HUES6 (cell line): ENCODE measurements at regions not wholly inside any gene's neighbourhood (a gene's known extent, or its start where the extent isn't known, plus 50 kb on each side); places are given as distances from the start of the nearest gene placed in this dataset.

ENCODE experiments used
- H3K27ac ChIP-seq: 2 replicates; pipeline ENCODE4 v1.7.0; 2013; ENCODE audit warnings: low read depth, mild to moderate bottlenecking, low read length, inconsistent platforms
- H3K27me3 ChIP-seq: 2 replicates; pipeline ENCODE4 v1.6.1; 2013; ENCODE audit warnings: low read length; ENCODE audit not compliant: control insufficient read depth, insufficient read depth
- H3K36me3 ChIP-seq: 2 replicates; pipeline ENCODE4 v1.6.1; 2013; ENCODE audit warnings: low read length; ENCODE audit not compliant: control insufficient read depth, insufficient read depth
- H3K4me1 ChIP-seq: 2 replicates; pipeline ENCODE4 v1.6.1; 2013; ENCODE audit warnings: low read length; ENCODE audit not compliant: control insufficient read depth, insufficient read depth
- H3K4me3 ChIP-seq: 2 replicates; pipeline ENCODE4 v1.5.1; 2013; ENCODE audit warnings: low read depth, low read length
- H3K9ac ChIP-seq: one replicate; pipeline ENCODE4 v1.6.1; 2013; ENCODE audit warnings: mild to moderate bottlenecking, low read length
- H3K9me3 ChIP-seq: 2 replicates; pipeline ENCODE4 v1.6.1; 2013; ENCODE audit warnings: low read depth, low read length; ENCODE audit not compliant: control insufficient read depth, insufficient read depth

DNA sequence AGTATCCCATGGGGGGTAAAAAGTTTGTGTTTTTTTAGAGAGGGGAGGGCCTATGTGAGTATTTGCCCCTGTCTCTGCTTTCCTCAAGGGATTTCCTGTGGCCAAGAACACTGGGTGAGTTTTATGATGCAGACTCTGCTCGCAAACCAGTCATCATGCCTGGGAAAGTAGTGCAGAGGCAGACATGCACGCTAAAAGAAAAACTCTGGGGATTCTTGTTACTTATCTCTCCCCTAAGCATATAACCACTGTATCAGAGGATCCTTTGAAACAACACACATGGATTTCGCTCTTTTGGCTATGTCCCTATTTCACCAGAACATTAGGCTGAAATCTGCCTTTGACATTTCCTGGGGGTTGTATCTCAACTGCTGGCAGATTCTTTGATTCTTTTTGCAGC is 1845.8 kb upstream of the SEL1L start:
- no peak overlapping the region for H3K27ac ChIP-seq
- H3K4me1 ChIP-seq = no peaks in the 10 kb centered on the region
- no peak overlapping the region for H3K4me3 ChIP-seq
- no peaks in the 10 kb centered on the region for H3K36me3 ChIP-seq
- no peak overlapping the region for H3K9ac ChIP-seq
- H3K9me3 ChIP-seq = no peaks in the 10 kb centered on the region
- no peaks in the 10 kb centered on the region for H3K27me3 ChIP-seq

DNA sequence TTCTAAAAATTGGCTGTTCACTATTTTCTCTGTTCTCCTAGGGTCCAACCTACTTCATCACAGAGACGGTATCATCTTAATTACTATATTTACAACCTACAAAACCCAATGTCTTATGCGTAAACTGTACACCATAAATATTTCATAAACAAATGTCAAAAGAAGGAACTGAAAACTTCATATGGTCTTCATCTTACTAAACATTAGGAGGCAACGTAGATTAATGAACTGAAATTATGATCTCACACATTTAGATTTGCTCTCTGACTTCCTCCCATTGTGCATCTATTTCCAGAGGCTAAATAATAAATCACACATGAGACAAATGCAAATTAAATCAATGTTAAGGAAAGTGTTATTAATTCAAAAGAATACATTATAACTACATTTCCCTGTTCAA is 1850.6 kb upstream of the SEL1L start:
- H3K9ac ChIP-seq = no peak overlapping the region
- H3K36me3 ChIP-seq = no peaks in the 10 kb centered on the region
- no peaks in the 10 kb centered on the region for H3K27me3 ChIP-seq
- H3K27ac ChIP-seq = no peak overlapping the region
- H3K9me3 ChIP-seq = no peaks in the 10 kb centered on the region
- H3K4me1 ChIP-seq = no peaks in the 10 kb centered on the region
- no peak overlapping the region for H3K4me3 ChIP-seq

DNA sequence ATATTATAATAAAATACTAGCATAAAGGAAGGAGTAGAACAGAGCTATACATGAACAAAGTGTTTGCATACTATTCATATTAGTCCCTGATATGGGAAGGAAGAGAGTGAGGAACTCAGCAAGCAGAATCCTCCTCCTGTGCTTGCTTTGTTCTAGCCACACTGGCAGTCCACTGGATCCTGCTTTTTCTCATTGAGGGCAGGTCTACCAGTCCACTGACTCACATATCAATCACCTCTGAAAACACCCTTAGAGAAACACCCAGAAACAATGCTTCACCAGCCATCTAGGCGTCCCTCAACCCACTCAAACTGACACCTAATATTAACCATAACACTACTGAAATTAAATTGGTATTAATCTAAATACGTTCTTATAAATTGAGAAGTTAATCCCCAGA is 1861.7 kb upstream of the SEL1L start:
- H3K4me1 ChIP-seq = no peaks in the 10 kb centered on the region
- H3K9me3 ChIP-seq = no peaks in the 10 kb centered on the region
- no peak overlapping the region for H3K9ac ChIP-seq
- H3K27me3 ChIP-seq = no peaks in the 10 kb centered on the region
- no peak overlapping the region for H3K27ac ChIP-seq
- H3K36me3 ChIP-seq = no peaks in the 10 kb centered on the region
- H3K4me3 ChIP-seq = no peak overlapping the region

DNA sequence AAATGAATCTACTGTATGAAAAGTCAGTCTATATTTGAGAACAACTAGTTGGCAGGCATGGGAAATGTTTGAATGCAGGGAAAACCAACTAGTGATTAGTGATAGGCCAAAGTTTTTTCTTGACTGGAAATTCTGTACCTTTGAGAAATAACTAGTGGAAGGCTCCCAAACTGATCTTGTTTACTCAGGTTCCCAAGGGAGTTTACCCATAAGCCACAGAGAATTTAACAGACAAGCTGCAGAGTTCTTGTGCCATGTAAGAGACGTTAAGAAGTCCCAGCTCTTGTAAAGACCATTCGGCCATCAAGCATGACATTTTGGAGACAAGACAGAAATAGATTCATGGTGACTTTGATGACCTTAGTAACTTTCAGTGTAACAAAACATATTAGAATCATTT is 1882.8 kb upstream of the SEL1L start:
- Histone ChIP-seq H3K36me3 (no peaks in the 10 kb centered on the region), H3K4me3 (no peak overlapping the region), H3K4me1 (no peaks in the 10 kb centered on the region), H3K9me3 (no peaks in the 10 kb centered on the region), H3K27ac (no peak overlapping the region), H3K27me3 (no peaks in the 10 kb centered on the region), H3K9ac (no peak overlapping the region)

DNA sequence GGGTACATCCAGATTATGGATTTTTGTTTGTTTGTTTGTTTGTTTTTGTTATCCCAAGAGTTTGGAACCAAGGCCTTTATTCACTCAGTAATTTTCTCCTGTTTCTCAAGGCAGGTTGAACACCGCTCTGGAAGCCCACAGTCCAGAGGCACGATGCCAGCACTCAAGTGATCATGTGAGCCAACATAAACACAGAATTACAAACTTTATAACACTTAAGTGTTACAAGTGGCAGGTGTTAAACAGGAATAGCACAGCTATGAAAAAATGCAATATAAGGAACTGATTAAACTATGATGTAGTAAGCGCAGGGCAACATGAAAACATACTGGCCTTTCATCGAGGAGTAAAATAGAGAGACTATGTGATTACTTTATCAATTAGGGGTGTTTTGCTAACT is 1885.8 kb upstream of the SEL1L start:
- Histone ChIP-seq H3K9me3 (no peaks in the 10 kb centered on the region), H3K27ac (no peak overlapping the region), H3K36me3 (no peaks in the 10 kb centered on the region), H3K4me3 (no peak overlapping the region), H3K4me1 (no peaks in the 10 kb centered on the region), H3K27me3 (no peaks in the 10 kb centered on the region), H3K9ac (no peak overlapping the region)

DNA sequence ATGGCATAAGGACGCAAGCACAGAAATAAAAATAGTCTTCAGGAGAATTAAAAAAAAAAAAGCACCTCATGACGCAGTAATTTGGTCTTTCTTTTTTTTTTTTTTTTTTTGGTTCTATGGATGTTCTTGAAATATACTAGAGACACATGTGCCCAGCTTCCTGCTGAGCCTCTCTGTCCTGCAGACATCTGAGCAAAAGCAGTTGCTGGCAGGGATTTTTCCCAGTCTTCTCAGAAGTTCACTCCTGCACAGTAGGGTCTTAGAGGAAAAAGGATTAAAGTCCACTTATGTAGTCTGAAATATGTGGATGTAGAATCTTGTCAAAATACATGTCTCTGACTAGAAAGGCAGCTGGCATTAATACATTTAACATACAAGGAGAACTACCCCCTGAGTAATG is 1888.1 kb upstream of the SEL1L start:
- H3K36me3 ChIP-seq = no peaks in the 10 kb centered on the region
- no peak overlapping the region for H3K4me3 ChIP-seq
- H3K27me3 ChIP-seq = no peaks in the 10 kb centered on the region
- no peaks in the 10 kb centered on the region; the same call in 1 of the 2 replicates for H3K4me1 ChIP-seq
- H3K9me3 ChIP-seq = no peaks in the 10 kb centered on the region
- no peak overlapping the region for H3K27ac ChIP-seq
- H3K9ac ChIP-seq = no peak overlapping the region

DNA sequence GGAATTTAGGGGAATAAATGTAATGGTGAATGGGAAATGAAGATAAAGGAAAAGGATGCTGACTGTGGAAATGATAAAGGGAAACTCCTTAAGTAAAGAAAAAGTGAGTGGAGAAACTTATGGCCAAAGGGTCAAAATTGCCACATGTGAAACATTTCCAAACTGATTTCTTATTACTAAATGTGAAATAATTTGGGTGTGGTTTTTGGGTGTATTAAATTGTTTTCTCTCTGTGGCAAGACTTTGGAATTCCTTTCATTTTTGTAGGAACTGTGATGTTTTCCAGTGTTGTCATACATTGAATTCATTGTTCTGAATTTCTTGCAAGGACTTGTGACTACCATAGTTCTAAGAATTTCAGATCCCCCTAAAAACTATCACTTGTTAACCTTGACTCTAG is 1891.5 kb upstream of the SEL1L start:
- Histone ChIP-seq H3K9me3 (no peaks in the 10 kb centered on the region), H3K9ac (no peak overlapping the region), H3K36me3 (no peaks in the 10 kb centered on the region), H3K4me3 (no peak overlapping the region), H3K27ac (no peak overlapping the region), H3K27me3 (no peaks in the 10 kb centered on the region), H3K4me1 (no peaks in the 10 kb centered on the region; the same call in 1 of the 2 replicates)

DNA sequence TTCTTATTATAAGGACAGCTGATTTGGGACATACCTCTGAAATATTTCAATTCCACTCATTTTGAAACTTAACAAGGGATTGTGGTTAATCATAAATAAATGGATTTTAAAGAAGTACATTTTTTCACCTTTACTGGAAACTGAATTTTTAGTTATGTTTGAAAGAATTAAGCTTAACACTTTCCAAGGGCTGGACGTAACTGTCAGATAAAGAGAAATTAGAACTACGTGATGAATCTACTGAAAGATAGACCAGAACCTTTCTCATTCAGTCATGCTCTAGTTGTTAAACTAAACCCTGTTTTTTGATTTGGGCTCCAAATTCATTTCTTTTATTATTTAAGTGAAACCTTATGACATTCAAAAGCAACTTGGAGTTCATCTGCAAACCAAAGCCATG is 1892.1 kb upstream of the SEL1L start:
- Histone ChIP-seq H3K9ac (no peak overlapping the region), H3K4me3 (no peak overlapping the region), H3K27me3 (no peaks in the 10 kb centered on the region), H3K36me3 (no peaks in the 10 kb centered on the region), H3K27ac (no peak overlapping the region), H3K9me3 (no peaks in the 10 kb centered on the region), H3K4me1 (no peaks in the 10 kb centered on the region; the same call in 1 of the 2 replicates)

DNA sequence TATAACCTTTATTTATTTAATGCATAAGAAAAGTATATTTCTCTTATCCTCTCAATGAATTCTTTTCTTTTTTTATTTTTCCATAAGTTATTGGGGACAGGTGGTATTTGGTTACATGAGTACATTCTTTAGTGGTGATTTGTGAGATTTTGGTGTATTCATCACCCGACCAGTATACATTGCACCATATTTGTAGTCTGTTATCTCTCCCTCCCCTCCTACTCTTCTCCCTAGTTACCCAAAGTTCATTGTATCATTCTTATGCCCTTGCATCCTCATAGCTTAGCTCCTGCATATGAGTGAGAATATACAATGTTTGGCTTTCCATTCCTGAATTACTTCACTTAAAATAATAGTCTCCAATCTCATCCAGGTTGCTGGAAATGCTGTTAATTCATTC is 1900.0 kb upstream of the SEL1L start:
- Histone ChIP-seq H3K27ac (no peak overlapping the region), H3K36me3 (no peaks in the 10 kb centered on the region), H3K4me3 (no peak overlapping the region), H3K27me3 (no peaks in the 10 kb centered on the region), H3K4me1 (no peaks in the 10 kb centered on the region), H3K9ac (no peak overlapping the region), H3K9me3 (no peaks in the 10 kb centered on the region)

DNA sequence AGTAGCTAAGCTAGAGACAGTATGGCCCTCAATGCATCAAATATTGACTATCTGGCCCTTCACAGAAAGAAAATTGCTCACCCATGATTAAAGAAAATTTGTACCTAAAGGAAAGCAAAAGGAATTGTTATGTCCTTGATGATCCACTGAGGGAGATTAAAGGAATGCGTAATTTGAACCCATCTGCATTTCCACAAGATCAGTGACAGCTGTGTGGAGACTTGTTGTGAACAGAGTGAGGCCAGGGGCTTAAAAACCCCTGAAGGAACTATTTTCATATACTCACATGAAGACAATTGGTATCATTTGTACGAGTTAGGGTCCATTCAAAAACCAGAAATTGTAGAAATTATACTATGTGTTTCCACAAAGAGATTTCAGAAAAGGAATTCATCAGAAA is 1908.1 kb upstream of the SEL1L start:
- Histone ChIP-seq H3K4me3 (no peak overlapping the region), H3K36me3 (no peaks in the 10 kb centered on the region)

DNA sequence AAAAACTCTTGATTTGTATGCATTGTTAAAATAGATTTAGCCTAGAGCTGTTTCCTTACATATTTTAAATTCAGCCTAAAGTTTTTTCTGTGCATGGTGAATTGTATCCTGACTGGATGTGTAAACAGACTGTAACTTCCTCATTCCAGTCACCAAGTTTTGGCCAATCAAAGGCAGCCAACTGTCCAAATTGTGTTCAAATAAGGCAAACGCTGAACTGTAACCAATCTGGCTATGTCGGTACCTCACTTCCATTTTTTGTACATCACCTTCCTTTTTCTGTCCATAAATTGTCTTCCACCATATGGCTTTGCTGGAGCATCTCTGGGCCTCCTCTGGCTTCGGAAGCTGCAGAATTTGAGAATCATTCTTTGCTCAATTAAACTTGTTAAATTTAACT is 1921.9 kb upstream of the SEL1L start:
- peaks cover 65% of the 10 kb centered on the region for H3K9me3 ChIP-seq
- no peaks in the 10 kb centered on the region; the same call in 1 of the 2 replicates for H3K36me3 ChIP-seq
- no peak overlapping the region for H3K4me3 ChIP-seq
- H3K27me3 ChIP-seq = no peaks in the 10 kb centered on the region
- no peak overlapping the region for H3K27ac ChIP-seq
- H3K4me1 ChIP-seq = 0 out of 2 replicates have a peak, but pooled peaks cover 3% of the 10 kb centered on the region
- no peak overlapping the region for H3K9ac ChIP-seq

More for the DNA sequence above, 1908.1 kb upstream of the SEL1L start:
- Histone ChIP-seq H3K4me1 (no peaks in the 10 kb centered on the region), H3K9me3 (no peaks in the 10 kb centered on the region), H3K27ac (no peak overlapping the region), H3K27me3 (no peaks in the 10 kb centered on the region), H3K9ac (no peak overlapping the region)

DNA sequence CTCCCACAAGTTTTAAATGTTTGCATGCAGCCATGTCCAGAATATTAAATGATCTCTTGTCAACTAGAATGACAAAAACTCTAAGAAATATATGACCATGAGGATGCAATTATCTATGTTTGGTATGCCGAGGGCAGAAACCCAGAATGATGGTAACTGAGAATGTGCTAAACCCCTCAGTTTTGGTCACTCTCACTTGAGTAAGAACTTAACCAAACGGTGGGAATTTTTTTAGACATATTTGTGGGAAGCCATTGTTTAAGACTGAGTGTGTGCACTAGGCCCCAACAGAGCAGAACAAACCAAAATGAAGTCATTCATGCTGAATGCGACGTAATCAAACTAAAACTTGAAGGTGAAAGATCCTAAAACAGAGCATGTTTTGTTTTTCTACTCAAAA is 1927.9 kb upstream of the SEL1L start:
- no peaks in the 10 kb centered on the region; the same call in 1 of the 2 replicates for H3K36me3 ChIP-seq
- peaks cover 37% of the 10 kb centered on the region for H3K9me3 ChIP-seq
- H3K27me3 ChIP-seq = no peaks in the 10 kb centered on the region
- no peak overlapping the region for H3K27ac ChIP-seq
- no peak overlapping the region for H3K9ac ChIP-seq
- no peak overlapping the region for H3K4me3 ChIP-seq
- 0 out of 2 replicates have a peak, but pooled peaks cover 3% of the 10 kb centered on the region for H3K4me1 ChIP-seq
